GM23248 (cell line): ENCODE measurements at regions not wholly inside any gene's neighbourhood (a gene's known extent, or its start where the extent isn't known, plus 50 kb on each side); places are given as distances from the start of the nearest gene placed in this dataset.

Source experiments
- EZH2 ChIP-seq: fragments of 200-600 bp; sonication (generic); IDR thresholded peaks from 2 replicates; pipeline ENCODE4 v1.6.1; 2018; ENCODE audit warnings: antibody characterized with exemption, mild to moderate bottlenecking; ENCODE audit not compliant: insufficient read depth, poor library complexity, severe bottlenecking
- EZH2phosphoT487 ChIP-seq: fragments of 200-600 bp; sonication (generic); IDR thresholded peaks from 2 replicates; pipeline ENCODE4 v1.6.1; 2018; ENCODE audit warnings: antibody characterized with exemption, moderate library complexity, mild to moderate bottlenecking, low read depth; ENCODE audit not compliant: insufficient read depth

- no peak for TF ChIP-seq EZH2phosphoT487
- TF ChIP-seq EZH2: no peak
These were observed 334.2 kb upstream of the SLC30A5 start for GRCh38 chr5:68759593-68759992.
